ENCODE measurements at regions not wholly inside any gene's neighbourhood (a gene's known extent, or its start where the extent isn't known, plus 50 kb on each side); places are given as distances from the start of the nearest gene placed in this dataset.
"Not testable (repeated sequence)": the region's sequence is repeated elsewhere in the genome, so short reads cannot be mapped to it uniquely, and the experiment has no call there.

- H3K27ac Mint-ChIP-seq, H3K27me3 Mint-ChIP-seq: not testable (repeated sequence)
Observed at GRCh38 chr6:27008613-27009012, 238.9 kb upstream of the PRSS16 start.

GRCh38 chr6:27014053-27014452, 233.4 kb upstream of the PRSS16 start:
- not testable (repeated sequence) for H3K27me3 Mint-ChIP-seq, H3K27ac Mint-ChIP-seq, H3K4me1 Mint-ChIP-seq, H3K4me3 Mint-ChIP-seq, H3K36me3 Mint-ChIP-seq
- peaks cover 10 to 45% (median 20%) of the 10 kb centered on the region in 3 donors for H3K9me3 Mint-ChIP-seq

More at GRCh38 chr6:27008613-27009012, 238.9 kb upstream of the PRSS16 start:
- not testable (repeated sequence) for H3K9me3 Mint-ChIP-seq, H3K4me3 Mint-ChIP-seq, H3K4me1 Mint-ChIP-seq, H3K36me3 Mint-ChIP-seq

GRCh38 chr6:27016689-27017088, 230.8 kb upstream of the PRSS16 start:
- Mint-ChIP-seq H3K27me3 (peaks cover 6% of the 10 kb centered on the region), H3K36me3 (peaks cover 3% of the 10 kb centered on the region), H3K4me3 (no peak overlapping the region), H3K9me3 (peaks cover 8 to 47% (median 18%) of the 10 kb centered on the region in 3 donors), H3K4me1 (peaks cover 0 to 3% (median 3%) of the 10 kb centered on the region in 3 donors), H3K27ac (no peak overlapping the region)

GRCh38 chr6:27018401-27018800, 229.1 kb upstream of the PRSS16 start:
- not testable (repeated sequence) for H3K4me1 Mint-ChIP-seq, H3K4me3 Mint-ChIP-seq, H3K36me3 Mint-ChIP-seq, H3K27ac Mint-ChIP-seq, H3K27me3 Mint-ChIP-seq
- H3K9me3 Mint-ChIP-seq: peaks cover 8 to 47% (median 14%) of the 10 kb centered on the region in 3 donors

- Mint-ChIP-seq H3K36me3 (peaks cover 2% of the 10 kb centered on the region), H3K4me3 (peak overlapping the region; percentile 36 to 90 (median 80)), H3K9me3 (peaks cover 8 to 48% (median 8%) of the 10 kb centered on the region in 3 donors), H3K27me3 (peaks cover 9% of the 10 kb centered on the region), H3K27ac (peak overlapping the region in 1 of 3 donors; percentile 60), H3K4me1 (peaks cover 0 to 3% (median 3%) of the 10 kb centered on the region in 3 donors)
Observed at GRCh38 chr6:27019651-27020552, 227.6 kb upstream of the PRSS16 start.

GRCh38 chr6:27020553-27020880, 227.0 kb upstream of the PRSS16 start:
- peaks cover 9% of the 10 kb centered on the region for H3K27me3 Mint-ChIP-seq

GRCh38 chr6:27023664-27024063, 223.8 kb upstream of the PRSS16 start:
- Mint-ChIP-seq H3K36me3 (peaks cover 2% of the 10 kb centered on the region), H3K4me3 (no peak overlapping the region), H3K27me3 (peaks cover 15% of the 10 kb centered on the region), H3K27ac (no peak overlapping the region), H3K4me1 (peaks cover 0 to 3% (median 3%) of the 10 kb centered on the region in 3 donors), H3K9me3 (peaks cover 2 to 14% (median 2%) of the 10 kb centered on the region in 3 donors)

More at GRCh38 chr6:27020553-27020880, 227.0 kb upstream of the PRSS16 start:
- H3K4me3 Mint-ChIP-seq: peak overlapping the region; percentile 36 to 90 (median 80)
- H3K27ac Mint-ChIP-seq: peak overlapping the region in 1 of 3 donors; percentile 60
- H3K36me3 Mint-ChIP-seq: peaks cover 2% of the 10 kb centered on the region
- H3K4me1 Mint-ChIP-seq: peaks cover 0 to 3% (median 3%) of the 10 kb centered on the region in 3 donors
- H3K9me3 Mint-ChIP-seq: peaks cover 8 to 42% (median 8%) of the 10 kb centered on the region in 3 donors

- Mint-ChIP-seq H3K36me3 (peaks cover 2% of the 10 kb centered on the region), H3K9me3 (peaks cover 0 to 10% (median 0%) of the 10 kb centered on the region in 3 donors), H3K4me3 (no peak overlapping the region), H3K27me3 (peaks cover 14% of the 10 kb centered on the region), H3K27ac (no peak overlapping the region), H3K4me1 (peaks cover 0 to 2% (median 2%) of the 10 kb centered on the region in 3 donors)
Observed at GRCh38 chr6:27025351-27025750, 222.2 kb upstream of the PRSS16 start.

- Mint-ChIP-seq H3K4me3 (no peak overlapping the region), H3K27ac (no peak overlapping the region), H3K27me3 (peaks cover 9% of the 10 kb centered on the region), H3K9me3 (peaks cover 0 to 6% (median 0%) of the 10 kb centered on the region in 3 donors), H3K36me3 (peaks cover 2% of the 10 kb centered on the region), H3K4me1 (no peaks in the 10 kb centered on the region)
Observed at GRCh38 chr6:27026361-27026760, 221.1 kb upstream of the PRSS16 start.

GRCh38 chr6:27031302-27031701, 216.2 kb upstream of the PRSS16 start:
- Mint-ChIP-seq H3K36me3 (peaks cover 1% of the 10 kb centered on the region), H3K27me3 (peaks cover 19% of the 10 kb centered on the region), H3K27ac (no peak overlapping the region), H3K4me1 (no peaks in the 10 kb centered on the region), H3K4me3 (no peak overlapping the region), H3K9me3 (no peaks in the 10 kb centered on the region)

GRCh38 chr6:27038498-27038897, 209.0 kb upstream of the PRSS16 start:
- H3K27ac Mint-ChIP-seq: no peak overlapping the region
- no peak overlapping the region for H3K4me3 Mint-ChIP-seq
- H3K4me1 Mint-ChIP-seq: no peaks in the 10 kb centered on the region
- peaks cover 23% of the 10 kb centered on the region for H3K27me3 Mint-ChIP-seq
- H3K9me3 Mint-ChIP-seq: peaks cover 0 to 2% (median 0%) of the 10 kb centered on the region in 3 donors
- H3K36me3 Mint-ChIP-seq: no peaks in the 10 kb centered on the region

- no peaks in the 10 kb centered on the region for H3K36me3 Mint-ChIP-seq
- H3K4me1 Mint-ChIP-seq: no peaks in the 10 kb centered on the region
Observed at GRCh38 chr6:27040244-27041042, 207.1 kb upstream of the PRSS16 start.

GRCh38 chr6:27043244-27043643, 204.3 kb upstream of the PRSS16 start:
- Mint-ChIP-seq H3K36me3 (no peaks in the 10 kb centered on the region), H3K4me1 (no peaks in the 10 kb centered on the region), H3K27ac (no peak overlapping the region), H3K4me3 (no peak overlapping the region), H3K9me3 (peaks cover 0 to 2% (median 0%) of the 10 kb centered on the region in 3 donors), H3K27me3 (peaks cover 15% of the 10 kb centered on the region)

More at GRCh38 chr6:27040244-27041042, 207.1 kb upstream of the PRSS16 start:
- Mint-ChIP-seq H3K9me3 (peaks cover 0 to 2% (median 0%) of the 10 kb centered on the region in 3 donors), H3K27me3 (peaks cover 20% of the 10 kb centered on the region), H3K4me3 (no peak overlapping the region), H3K27ac (no peak overlapping the region)

- H3K4me1 Mint-ChIP-seq, H3K4me3 Mint-ChIP-seq, H3K27ac Mint-ChIP-seq, H3K9me3 Mint-ChIP-seq, H3K36me3 Mint-ChIP-seq: not testable (repeated sequence)
- H3K27me3 Mint-ChIP-seq: peaks cover 10% of the 10 kb centered on the region
Observed at GRCh38 chr6:27045131-27045530, 202.4 kb upstream of the PRSS16 start.

- H3K4me1 Mint-ChIP-seq, H3K36me3 Mint-ChIP-seq, H3K27me3 Mint-ChIP-seq, H3K27ac Mint-ChIP-seq, H3K9me3 Mint-ChIP-seq, H3K4me3 Mint-ChIP-seq: not testable (repeated sequence)
Observed at GRCh38 chr6:27047725-27048124, 199.8 kb upstream of the PRSS16 start.
